ES-I3 (cell line): ENCODE measurements at regions not wholly inside any gene's neighbourhood (a gene's known extent, or its start where the extent isn't known, plus 50 kb on each side); places are given as distances from the start of the nearest gene placed in this dataset.

Experiments
- H3K36me3 ChIP-seq: 2 replicates; pipeline ENCODE4 v1.6.1; 2013; ENCODE audit warnings: mild to moderate bottlenecking, low read length, control low read depth, moderate library complexity; ENCODE audit not compliant: insufficient read depth
- H3K4me1 ChIP-seq: 2 replicates; pipeline ENCODE4 v1.6.1; 2013; ENCODE audit warnings: mild to moderate bottlenecking, control low read depth, low read length; ENCODE audit not compliant: insufficient read depth
- H3K9ac ChIP-seq: 2 replicates; pipeline ENCODE4 v1.6.1; 2013; ENCODE audit warnings: low read depth, mild to moderate bottlenecking, low read length, moderate library complexity
- H3K9me3 ChIP-seq: 2 replicates; pipeline ENCODE4 v1.6.1; 2013; ENCODE audit warnings: mild to moderate bottlenecking, low read length, moderate library complexity; ENCODE audit not compliant: control insufficient read depth, insufficient read depth

DNA sequence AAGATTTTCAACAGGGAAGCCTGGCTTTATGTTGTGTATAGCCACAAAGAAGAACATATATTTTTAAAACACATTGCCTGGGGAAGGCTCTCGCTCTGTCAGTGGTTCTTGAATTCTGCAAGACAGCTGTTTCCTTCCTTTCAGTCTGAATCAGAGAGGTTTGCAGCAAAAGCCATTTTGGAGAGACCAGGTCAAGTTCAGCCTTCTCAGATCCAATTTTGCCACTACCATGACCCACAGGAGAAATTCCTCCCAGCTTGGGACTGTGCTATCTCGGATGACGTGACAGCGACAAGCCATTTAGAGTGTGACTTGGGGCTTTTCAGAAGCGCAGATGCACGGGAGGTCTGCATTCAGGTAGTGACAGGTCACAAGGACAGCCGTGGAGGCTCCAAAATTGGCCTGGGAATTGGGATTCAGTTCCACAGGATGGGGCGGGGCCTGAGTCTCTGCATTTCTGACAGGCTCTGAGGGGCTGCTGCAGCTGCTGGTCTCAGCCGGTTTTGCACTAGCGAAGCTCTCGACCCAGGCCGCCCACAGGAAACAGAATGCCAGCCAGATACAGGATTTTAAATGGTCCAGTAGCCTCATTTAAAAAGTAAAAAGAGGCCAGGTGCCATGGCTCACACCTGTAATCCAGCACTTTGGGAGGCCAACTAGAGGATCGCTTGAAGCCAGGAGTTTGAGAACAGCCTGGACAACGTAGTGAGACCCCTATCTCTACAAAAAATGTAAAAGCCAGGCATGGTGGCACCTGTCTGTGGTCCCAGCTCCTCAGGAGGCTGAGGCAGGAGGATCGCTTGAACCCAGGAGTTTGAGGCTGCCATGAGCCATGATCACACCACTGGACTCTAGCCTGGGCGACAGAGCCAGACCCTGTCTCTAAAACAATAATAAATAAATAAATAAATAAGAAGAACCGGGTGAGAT is 196.6 kb upstream of the CIBAR2 start:
- no peak overlapping the region for H3K9ac ChIP-seq
- H3K36me3 ChIP-seq = no peaks in the 10 kb centered on the region
- H3K4me1 ChIP-seq = peaks cover 48% of the 10 kb centered on the region
- no peaks in the 10 kb centered on the region for H3K9me3 ChIP-seq

DNA sequence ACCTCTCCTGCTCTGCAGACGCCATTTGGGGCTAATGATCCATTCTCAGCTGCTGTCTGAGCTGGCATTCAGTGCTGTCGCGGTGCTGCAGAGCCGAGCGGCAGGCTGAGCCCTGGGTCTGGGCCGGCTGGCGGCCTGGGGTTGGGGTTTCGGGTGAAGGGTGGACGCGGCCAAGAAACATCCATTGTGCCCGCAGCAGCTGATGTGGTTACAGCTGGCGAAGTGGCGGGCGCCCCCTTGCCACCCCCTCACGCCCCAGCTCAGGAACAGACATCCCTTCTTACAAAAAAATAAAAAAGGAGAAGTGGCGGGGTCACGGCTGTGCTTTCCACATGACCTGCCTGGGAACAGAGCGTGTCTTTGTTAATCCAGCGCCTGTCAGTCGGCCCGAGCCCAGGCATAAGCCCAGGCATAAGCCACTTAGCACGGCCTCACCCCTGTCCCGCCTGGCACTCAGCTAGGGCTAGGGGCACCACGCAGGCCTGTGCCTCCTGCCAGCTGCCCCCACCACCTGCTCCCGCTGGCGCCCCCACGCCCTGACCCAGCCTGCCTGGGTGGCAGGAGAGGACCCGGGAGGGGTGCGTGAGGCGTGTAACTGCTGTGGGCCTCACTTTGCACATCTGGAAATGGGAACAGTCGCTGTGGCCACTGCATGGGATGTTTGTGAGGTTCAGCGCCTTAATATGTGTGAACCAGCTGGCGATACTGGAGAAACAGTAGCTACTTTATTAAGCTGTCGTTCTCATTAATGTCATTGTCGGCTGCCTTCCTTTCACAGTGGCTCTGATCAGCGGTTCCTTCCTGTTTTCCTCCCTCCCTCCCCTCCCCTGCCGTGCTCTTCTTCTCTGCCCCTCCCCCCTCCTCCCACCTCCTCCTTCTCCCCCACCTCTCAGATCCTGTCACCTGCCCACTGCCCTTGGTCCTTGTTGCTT is 197.7 kb upstream of the CIBAR2 start:
- no peak overlapping the region for H3K9ac ChIP-seq
- no peaks in the 10 kb centered on the region for H3K9me3 ChIP-seq

DNA sequence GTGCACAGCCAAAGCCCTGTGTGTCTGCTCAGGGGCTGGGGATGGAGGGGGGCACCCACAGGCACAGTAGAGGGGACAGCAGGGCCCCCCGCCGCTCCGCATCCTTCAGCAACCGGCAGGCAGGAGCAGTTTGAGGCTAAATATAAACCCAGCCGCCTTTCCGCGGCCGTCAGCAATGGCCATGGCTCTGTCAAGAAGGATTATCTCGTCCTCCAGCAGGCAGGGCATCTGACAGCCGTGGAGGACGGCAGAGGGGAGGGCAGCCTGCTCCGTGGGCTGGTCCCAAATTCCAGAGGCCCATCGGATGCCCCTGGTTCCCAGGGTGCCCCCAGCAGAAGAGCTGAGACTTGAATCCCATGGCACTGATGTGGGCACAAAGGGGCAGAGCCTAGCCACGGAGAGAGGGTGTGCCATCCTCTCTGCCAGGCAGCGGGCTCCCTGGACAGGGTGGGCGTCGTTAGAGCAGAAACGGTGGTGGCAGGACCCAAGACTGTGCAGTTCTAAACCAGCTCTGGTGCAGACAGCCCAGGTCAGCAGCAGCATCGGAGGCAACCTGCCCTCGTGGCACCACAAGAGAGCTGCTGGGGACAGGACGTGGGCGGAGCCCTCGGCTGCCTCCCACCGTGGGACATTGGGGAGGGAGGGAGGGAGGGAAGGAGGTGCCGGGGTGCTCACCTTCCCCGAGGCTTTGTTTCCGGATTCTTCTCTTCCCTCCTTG is 198.8 kb upstream of the CIBAR2 start:
- Histone ChIP-seq H3K9ac (no peak overlapping the region), H3K4me1 (peaks cover 54% of the 10 kb centered on the region)

More for the DNA sequence above, 197.7 kb upstream of the CIBAR2 start:
- Histone ChIP-seq H3K4me1 (peaks cover 55% of the 10 kb centered on the region), H3K36me3 (no peaks in the 10 kb centered on the region)

GRCh38 chr16:85311741-85312140 is 199.5 kb upstream of the CIBAR2 start:
- H3K36me3 ChIP-seq = no peaks in the 10 kb centered on the region
- H3K9me3 ChIP-seq = no peaks in the 10 kb centered on the region
- H3K9ac ChIP-seq = no peak overlapping the region
- peaks cover 50% of the 10 kb centered on the region for H3K4me1 ChIP-seq

More for the DNA sequence above, 198.8 kb upstream of the CIBAR2 start:
- Histone ChIP-seq H3K36me3 (no peaks in the 10 kb centered on the region), H3K9me3 (no peaks in the 10 kb centered on the region)

DNA sequence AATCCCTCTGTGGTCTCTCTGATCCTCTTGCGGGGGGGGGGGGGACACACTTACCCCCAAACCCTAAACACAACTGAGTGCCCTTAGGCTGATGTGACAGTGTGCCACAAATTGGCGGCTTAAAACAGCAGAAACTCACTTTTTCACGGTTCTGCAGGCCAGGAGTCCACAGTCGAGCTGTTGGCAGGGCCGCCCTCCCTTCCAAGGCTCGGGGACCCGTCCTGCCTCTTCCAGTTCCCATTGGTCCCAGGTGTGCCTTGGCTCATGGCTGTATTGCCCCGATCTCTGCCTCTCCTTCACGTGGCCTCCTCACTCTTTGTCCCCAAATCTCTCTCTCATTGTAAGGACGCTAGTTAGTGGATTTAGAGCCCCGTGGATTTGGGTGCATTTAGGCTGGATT is 199.9 kb upstream of the CIBAR2 start:
- H3K36me3 ChIP-seq = no peaks in the 10 kb centered on the region
- no peaks in the 10 kb centered on the region for H3K9me3 ChIP-seq
- no peak overlapping the region for H3K9ac ChIP-seq
- H3K4me1 ChIP-seq = peaks cover 53% of the 10 kb centered on the region

- H3K9ac ChIP-seq = no peak overlapping the region
These were observed 200.6 kb upstream of the CIBAR2 start for GRCh38 chr16:85312642-85313525.

GRCh38 chr16:85313526-85314301 is 201.4 kb upstream of the CIBAR2 start:
- Histone ChIP-seq H3K36me3 (no peaks in the 10 kb centered on the region), H3K4me1 (peaks cover 47% of the 10 kb centered on the region), H3K9me3 (no peaks in the 10 kb centered on the region), H3K9ac (no peak overlapping the region)

More at GRCh38 chr16:85312642-85313525, 200.6 kb upstream of the CIBAR2 start:
- Histone ChIP-seq H3K9me3 (no peaks in the 10 kb centered on the region), H3K4me1 (peaks cover 49% of the 10 kb centered on the region), H3K36me3 (no peaks in the 10 kb centered on the region)

DNA sequence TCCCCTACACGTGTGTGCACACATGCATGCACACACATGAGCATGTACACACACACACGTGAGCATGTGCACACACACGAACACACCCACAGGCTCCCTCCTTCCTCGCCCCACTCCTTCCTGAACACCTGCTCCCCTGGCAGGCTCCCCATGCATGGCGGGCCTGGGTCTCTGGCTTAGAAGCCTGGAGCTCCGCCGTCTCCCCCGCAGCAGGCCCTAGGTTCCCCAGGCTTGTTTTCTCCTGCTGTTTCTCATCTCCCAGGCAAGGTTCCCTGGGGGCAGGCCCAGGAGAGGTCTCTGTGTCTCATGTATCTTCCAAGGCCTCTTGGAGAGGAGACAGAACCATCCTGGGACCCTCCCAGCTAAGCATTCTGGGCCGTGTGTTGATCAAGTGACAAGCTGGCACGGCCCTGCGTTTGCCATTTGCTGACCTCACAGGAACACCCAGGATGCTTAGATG is 202.3 kb upstream of the CIBAR2 start:
- Histone ChIP-seq H3K4me1 (peaks cover 43% of the 10 kb centered on the region), H3K9me3 (no peaks in the 10 kb centered on the region), H3K36me3 (no peaks in the 10 kb centered on the region), H3K9ac (no peak overlapping the region)

- Histone ChIP-seq H3K9ac (no peak overlapping the region), H3K36me3 (no peaks in the 10 kb centered on the region), H3K9me3 (no peaks in the 10 kb centered on the region), H3K4me1 (peaks cover 41% of the 10 kb centered on the region)
These were observed 203.6 kb upstream of the CIBAR2 start for GRCh38 chr16:85315866-85316265.

GRCh38 chr16:85316321-85316919 is 204.1 kb upstream of the CIBAR2 start:
- Histone ChIP-seq H3K9ac (no peak overlapping the region), H3K4me1 (peaks cover 35% of the 10 kb centered on the region), H3K9me3 (no peaks in the 10 kb centered on the region), H3K36me3 (no peaks in the 10 kb centered on the region)

DNA sequence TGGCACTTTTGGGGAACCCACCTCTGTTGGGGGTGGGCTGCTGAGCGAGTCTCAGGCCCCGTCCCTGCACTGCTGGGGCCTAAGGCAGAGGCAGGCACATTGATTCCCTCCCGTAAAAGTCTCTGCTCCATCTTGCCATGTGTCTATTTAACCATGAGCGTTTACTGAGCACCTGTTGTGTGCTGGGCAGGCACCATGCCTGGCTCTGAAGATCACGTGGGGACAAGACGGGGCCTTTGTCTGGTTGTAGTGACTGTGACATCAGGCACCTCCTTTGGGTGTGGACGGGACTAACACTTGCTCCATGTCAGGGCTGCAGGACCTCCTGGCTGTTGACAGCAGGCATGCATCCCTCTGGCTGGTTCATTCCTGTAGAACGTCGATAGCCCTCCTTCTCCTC is 204.7 kb upstream of the CIBAR2 start:
- H3K4me1 ChIP-seq = peaks cover 32% of the 10 kb centered on the region
- H3K9me3 ChIP-seq = no peaks in the 10 kb centered on the region
- no peak overlapping the region for H3K9ac ChIP-seq
- no peaks in the 10 kb centered on the region for H3K36me3 ChIP-seq

- no peaks in the 10 kb centered on the region for H3K36me3 ChIP-seq
- H3K9me3 ChIP-seq = no peaks in the 10 kb centered on the region
- H3K4me1 ChIP-seq = peaks cover 26% of the 10 kb centered on the region
- no peak overlapping the region for H3K9ac ChIP-seq
These were observed 205.4 kb upstream of the CIBAR2 start for GRCh38 chr16:85317704-85318103.
